HEK293 (cell line): ENCODE measurements at regions not wholly inside any gene's neighbourhood (a gene's known extent, or its start where the extent isn't known, plus 50 kb on each side); places are given as distances from the start of the nearest gene placed in this dataset.

Experiments
- CTCF ChIA-PET: fragments of 350-600 bp; formaldehyde crosslinking; extraction: SDS; loops from one replicate; lab custom pipeline; 2021; ENCODE audit warnings: antibody characterized with exemption; lab: Yijun Ruan, JAX
- POLR2A ChIA-PET: fragments of 300-600 bp; formaldehyde crosslinking; extraction: SDS; loops from one replicate; lab custom pipeline; 2020; ENCODE audit warnings: antibody characterized with exemption, inconsistent platforms; lab: Yijun Ruan, JAX
- H3K27ac ChIP-seq: fragments of 200-500 bp; sonication (Bioruptor generic); 2 replicates; pipeline ENCODE4 v1.5.1; 2014; ENCODE audit warnings: low read depth, low read length, control low read depth, inconsistent platforms; ENCODE audit errors: extremely low read depth
- H3K36me3 ChIP-seq, 2 experiments: fragments of 200-500 bp in 1 of 2; sonication (Bioruptor generic) in 1 of 2; 1 replicate in 1 of 2; 2 replicates in 1 of 2; pipeline ENCODE4 v1.5.1; 2014 to 2017; ENCODE audit warnings: inconsistent platforms in 2 of 2, low read length in 2 of 2; ENCODE audit not compliant: control insufficient read depth in 2 of 2, insufficient read depth in 1 of 2
- H3K4me1 ChIP-seq: fragments of 200-500 bp; sonication (Bioruptor generic); 2 replicates; pipeline ENCODE4 v1.5.1; 2014; ENCODE audit warnings: mild to moderate bottlenecking, low read length, inconsistent platforms; ENCODE audit not compliant: control insufficient read depth, insufficient read depth
- H3K4me3 ChIP-seq: 2 replicates; pipeline ENCODE4 v1.5.1; 2011; ENCODE audit warnings: low read depth, mild to moderate bottlenecking, control low read depth, low read length, moderate library complexity
- H3K9me3 ChIP-seq: fragments of 200-500 bp; sonication (Bioruptor generic); 2 replicates; pipeline ENCODE4 v1.5.1; 2014; ENCODE audit warnings: low read depth, low read length, inconsistent platforms; ENCODE audit not compliant: control insufficient read depth, insufficient read depth
- EGR2 ChIP-seq: fragments of 450-650 bp; formaldehyde crosslinking; IDR thresholded peaks from 2 replicates; pipeline ENCODE4 v1.5.1; 2016; ENCODE audit warnings: low read depth, missing biosample characterization, missing genetic modification characterization
- MEIS1 ChIP-seq: sonication (generic); formaldehyde crosslinking; IDR thresholded peaks from 2 replicates; pipeline ENCODE4 v1.8.1; 2022; ENCODE audit warnings: missing genetic modification reagents, mild to moderate bottlenecking, borderline replicate concordance
- SALL2 ChIP-seq: fragments of 450-650 bp; formaldehyde crosslinking; IDR thresholded peaks from 2 replicates; pipeline ENCODE4 v1.5.0; 2017; ENCODE audit warnings: missing biosample characterization, mild to moderate bottlenecking, missing genetic modification characterization, borderline replicate concordance
- SETDB1 ChIP-seq: IDR thresholded peaks from one replicate; pipeline ENCODE4 v1.6.1; 2017; ENCODE audit warnings: mild to moderate bottlenecking, low read length, moderate library complexity, mixed read lengths; ENCODE audit not compliant: insufficient read length
- ZBTB17 ChIP-seq: fragments of 450-650 bp; formaldehyde crosslinking; IDR thresholded peaks from 2 replicates; pipeline ENCODE4 v1.5.1; 2016; ENCODE audit warnings: missing biosample characterization, missing genetic modification characterization
- ZBTB21 ChIP-seq: fragments of 450-650 bp; formaldehyde crosslinking; IDR thresholded peaks from 2 replicates; pipeline ENCODE4 v1.5.1; 2017; ENCODE audit warnings: missing biosample characterization, missing genetic modification characterization
- ZEB2 ChIP-seq: fragments of 450-650 bp; formaldehyde crosslinking; IDR thresholded peaks from 2 replicates; pipeline ENCODE4 v1.5.1; 2016; ENCODE audit warnings: missing biosample characterization, missing genetic modification characterization
- ZNF10 ChIP-seq: fragments of 450-650 bp; formaldehyde crosslinking; IDR thresholded peaks from 2 replicates; pipeline ENCODE4 v1.5.1; 2017; ENCODE audit warnings: missing biosample characterization, missing genetic modification characterization
- ZNF132 ChIP-seq: fragments of 450-650 bp; formaldehyde crosslinking; IDR thresholded peaks from 2 replicates; pipeline ENCODE4 v1.5.1; 2017; ENCODE audit warnings: missing biosample characterization, missing genetic modification characterization, borderline replicate concordance
- ZNF140 ChIP-seq: fragments of 450-650 bp; formaldehyde crosslinking; IDR thresholded peaks from 2 replicates; pipeline ENCODE4 v1.5.1; 2016; ENCODE audit warnings: missing biosample characterization, missing genetic modification characterization
- ZNF155 ChIP-seq: fragments of 450-650 bp; formaldehyde crosslinking; IDR thresholded peaks from 2 replicates; pipeline ENCODE4 v1.5.1; 2016; ENCODE audit warnings: missing biosample characterization, missing genetic modification characterization
- ZNF214 ChIP-seq: fragments of 450-650 bp; formaldehyde crosslinking; IDR thresholded peaks from 2 replicates; pipeline ENCODE4 v1.5.1; 2017; ENCODE audit warnings: missing biosample characterization, mild to moderate bottlenecking, missing genetic modification characterization, borderline replicate concordance
- ZNF266 ChIP-seq: fragments of 450-650 bp; formaldehyde crosslinking; IDR thresholded peaks from 2 replicates; pipeline ENCODE4 v1.5.1; 2016; ENCODE audit warnings: missing biosample characterization, missing genetic modification characterization, low read depth
- ZNF274 ChIP-seq, 2 experiments: fragments of 200-500 bp in 1 of 2; fragments of 450-650 bp in 1 of 2; sonication (Bioruptor generic) in 1 of 2; formaldehyde crosslinking in 1 of 2; IDR thresholded peaks; 2 replicates each; pipeline versions ENCODE4 v1.5.1 to v1.6.1; 2014 to 2016; ENCODE audit warnings: borderline replicate concordance in 1 of 2, inconsistent platforms in 1 of 2, low read length in 1 of 2, missing biosample characterization in 1 of 2, missing genetic modification characterization in 1 of 2
- ZNF292 ChIP-seq: fragments of 450-650 bp; formaldehyde crosslinking; IDR thresholded peaks from 2 replicates; pipeline ENCODE4 v1.5.1; 2016; ENCODE audit warnings: low read depth, missing biosample characterization, missing genetic modification characterization, borderline replicate concordance
- ZNF302 ChIP-seq: fragments of 450-650 bp; formaldehyde crosslinking; IDR thresholded peaks from 2 replicates; pipeline ENCODE4 v1.5.1; 2016; ENCODE audit warnings: missing biosample characterization, missing genetic modification characterization, low read depth
- ZNF354C ChIP-seq: fragments of 450-650 bp; formaldehyde crosslinking; IDR thresholded peaks from 2 replicates; pipeline ENCODE4 v1.5.1; 2016; ENCODE audit warnings: missing biosample characterization, missing genetic modification characterization, low read depth, borderline replicate concordance
- ZNF391 ChIP-seq: fragments of 450-650 bp; formaldehyde crosslinking; IDR thresholded peaks from 2 replicates; pipeline ENCODE4 v1.5.1; 2016; ENCODE audit warnings: low read depth, missing biosample characterization, missing genetic modification characterization, borderline replicate concordance
- ZNF530 ChIP-seq: fragments of 450-650 bp; formaldehyde crosslinking; IDR thresholded peaks from 2 replicates; pipeline ENCODE4 v1.5.1; 2016; ENCODE audit warnings: low read depth, missing biosample characterization, missing genetic modification characterization
- ZNF600 ChIP-seq: fragments of 450-650 bp; formaldehyde crosslinking; IDR thresholded peaks from 2 replicates; pipeline ENCODE4 v1.5.1; 2016; ENCODE audit warnings: missing biosample characterization, missing genetic modification characterization
- ZNF629 ChIP-seq: fragments of 450-650 bp; formaldehyde crosslinking; IDR thresholded peaks from 2 replicates; pipeline ENCODE4 v1.5.1; 2017; ENCODE audit warnings: missing biosample characterization, missing genetic modification characterization
- ZNF747 ChIP-seq: fragments of 450-650 bp; formaldehyde crosslinking; IDR thresholded peaks from 2 replicates; pipeline ENCODE4 v1.5.1; 2016; ENCODE audit warnings: missing biosample characterization, missing genetic modification characterization
- ZNF776 ChIP-seq: fragments of 450-650 bp; formaldehyde crosslinking; IDR thresholded peaks from 2 replicates; pipeline ENCODE4 v1.5.0; 2017; ENCODE audit warnings: missing biosample characterization, missing genetic modification characterization, borderline replicate concordance
- ZNF785 ChIP-seq: fragments of 450-650 bp; formaldehyde crosslinking; IDR thresholded peaks from 2 replicates; pipeline ENCODE4 v1.5.1; 2016; ENCODE audit warnings: missing biosample characterization, missing genetic modification characterization
- ZNF837 ChIP-seq: fragments of 450-650 bp; formaldehyde crosslinking; IDR thresholded peaks from 2 replicates; pipeline ENCODE4 v1.5.1; 2016; ENCODE audit warnings: missing biosample characterization, missing genetic modification characterization
- ZSCAN23 ChIP-seq: fragments of 450-650 bp; formaldehyde crosslinking; IDR thresholded peaks from 2 replicates; pipeline ENCODE4 v1.5.1; 2016; ENCODE audit warnings: missing biosample characterization, missing genetic modification characterization
- TF ChIP-seq, protein P1 (sequence below): fragments of 450-650 bp; formaldehyde crosslinking; IDR thresholded peaks from 2 replicates; pipeline ENCODE4 v1.5.1; 2016; ENCODE audit warnings: missing biosample characterization, missing genetic modification characterization
- TF ChIP-seq, protein P2 (sequence below): fragments of 450-650 bp; formaldehyde crosslinking; IDR thresholded peaks from 2 replicates; pipeline ENCODE4 v1.5.1; 2017; ENCODE audit warnings: missing biosample characterization, missing genetic modification characterization
- TF ChIP-seq, protein P3 (sequence below): fragments of 450-650 bp; formaldehyde crosslinking; IDR thresholded peaks from 2 replicates; pipeline ENCODE4 v1.5.1; 2016; ENCODE audit warnings: missing biosample characterization, missing genetic modification characterization

GRCh38 chr3:31075471-31075870, 181.0 kb upstream of the GADL1 start:
- POLR2A ChIA-PET = no interaction called here

DNA sequence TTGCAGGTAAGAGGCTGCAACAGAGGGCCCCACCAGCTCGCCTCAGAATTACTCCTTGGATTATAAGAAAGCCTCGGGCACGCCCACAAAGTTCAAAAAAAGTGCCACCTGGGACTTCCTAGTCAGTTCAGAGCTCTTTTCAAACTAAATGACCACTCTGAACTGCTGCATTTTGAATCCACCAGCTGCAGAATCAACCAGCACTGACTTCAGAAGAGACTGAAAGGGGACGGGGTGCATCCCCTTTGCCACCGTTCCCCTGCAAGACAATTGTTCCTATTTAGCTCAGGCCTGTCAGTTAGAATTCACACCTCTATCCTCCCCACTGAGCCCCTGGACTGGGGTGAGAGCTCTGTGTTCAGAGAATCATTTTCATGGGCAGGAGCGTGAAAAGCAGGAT, 181.4 kb upstream of the GADL1 start:
- Histone ChIP-seq H3K4me1 (no peaks in the 10 kb centered on the region), H3K27ac (no peak overlapping the region), H3K36me3 (no peaks in the 10 kb centered on the region), H3K4me3 (no peak overlapping the region), H3K9me3 (no peaks in the 10 kb centered on the region)
- CTCF ChIA-PET = interaction anchor here (1.2 kb wide), 1 partner anchor 15 kb away, joined by 3 read pairs; no protein-coding TSS in a partner anchor
- TF ChIP-seq, protein P1, sequence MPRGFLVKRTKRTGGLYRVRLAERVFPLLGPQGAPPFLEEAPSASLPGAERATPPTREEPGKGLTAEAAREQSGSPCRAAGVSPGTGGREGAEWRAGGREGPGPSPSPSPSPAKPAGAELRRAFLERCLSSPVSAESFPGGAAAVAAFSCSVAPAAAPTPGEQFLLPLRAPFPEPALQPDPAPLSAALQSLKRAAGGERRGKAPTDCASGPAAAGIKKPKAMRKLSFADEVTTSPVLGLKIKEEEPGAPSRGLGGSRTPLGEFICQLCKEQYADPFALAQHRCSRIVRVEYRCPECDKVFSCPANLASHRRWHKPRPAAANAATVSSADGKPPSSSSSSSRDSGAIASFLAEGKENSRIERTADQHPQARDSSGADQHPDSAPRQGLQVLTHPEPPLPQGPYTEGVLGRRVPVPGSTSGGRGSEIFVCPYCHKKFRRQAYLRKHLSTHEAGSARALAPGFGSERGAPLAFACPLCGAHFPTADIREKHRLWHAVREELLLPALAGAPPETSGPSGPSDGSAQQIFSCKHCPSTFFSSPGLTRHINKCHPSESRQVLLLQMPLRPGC = no peak
- TF ChIP-seq, protein P2, sequence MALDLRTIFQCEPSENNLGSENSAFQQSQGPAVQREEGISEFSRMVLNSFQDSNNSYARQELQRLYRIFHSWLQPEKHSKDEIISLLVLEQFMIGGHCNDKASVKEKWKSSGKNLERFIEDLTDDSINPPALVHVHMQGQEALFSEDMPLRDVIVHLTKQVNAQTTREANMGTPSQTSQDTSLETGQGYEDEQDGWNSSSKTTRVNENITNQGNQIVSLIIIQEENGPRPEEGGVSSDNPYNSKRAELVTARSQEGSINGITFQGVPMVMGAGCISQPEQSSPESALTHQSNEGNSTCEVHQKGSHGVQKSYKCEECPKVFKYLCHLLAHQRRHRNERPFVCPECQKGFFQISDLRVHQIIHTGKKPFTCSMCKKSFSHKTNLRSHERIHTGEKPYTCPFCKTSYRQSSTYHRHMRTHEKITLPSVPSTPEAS (tag by site-specific recombination) = no peak
- no peak for TF ChIP-seq SETDB1
- TF ChIP-seq ZNF274 (IDR thresholded peaks at IDR 0.05; ENCODE audit: low read length) = no peak
- TF ChIP-seq ZNF274 (tag by site-specific recombination; IDR thresholded peaks at IDR 0.05; ENCODE audit: borderline replicate concordance) = no peak
- no peak for TF ChIP-seq ZNF600 (tag by site-specific recombination)
- POLR2A ChIA-PET = no interaction called here

More at GRCh38 chr3:31075471-31075870, 181.0 kb upstream of the GADL1 start:
- H3K9me3 ChIP-seq = no peaks in the 10 kb centered on the region
- CTCF ChIA-PET = interaction anchor here (1.2 kb wide), 1 partner anchor 16 kb away, joined by 3 read pairs; no protein-coding TSS in a partner anchor
- no peak for TF ChIP-seq ZNF10 (tag by site-specific recombination)
- TF ChIP-seq ZNF629 (tag by site-specific recombination) = no peak
- TF ChIP-seq ZNF785 (tag by site-specific recombination) = no peak
- TF ChIP-seq ZEB2 (tag by site-specific recombination) = no peak
- TF ChIP-seq ZBTB17 (tag by site-specific recombination) = no peak
- TF ChIP-seq ZBTB21 (tag by site-specific recombination) = no peak
- no peak for TF ChIP-seq ZSCAN23
- TF ChIP-seq ZNF155 (tag by site-specific recombination) = no peak
- TF ChIP-seq, protein P3, sequence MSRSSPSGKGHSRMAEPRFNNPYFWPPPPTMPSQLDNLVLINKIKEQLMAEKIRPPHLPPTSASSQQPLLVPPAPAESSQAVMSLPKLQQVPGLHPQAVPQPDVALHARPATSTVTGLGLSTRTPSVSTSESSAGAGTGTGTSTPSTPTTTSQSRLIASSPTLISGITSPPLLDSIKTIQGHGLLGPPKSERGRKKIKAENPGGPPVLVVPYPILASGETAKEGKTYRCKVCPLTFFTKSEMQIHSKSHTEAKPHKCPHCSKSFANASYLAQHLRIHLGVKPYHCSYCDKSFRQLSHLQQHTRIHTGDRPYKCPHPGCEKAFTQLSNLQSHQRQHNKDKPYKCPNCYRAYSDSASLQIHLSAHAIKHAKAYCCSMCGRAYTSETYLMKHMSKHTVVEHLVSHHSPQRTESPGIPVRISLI = no peak
- TF ChIP-seq, all 188 proteins: peak for 0
- Histone ChIP-seq H3K36me3 (no peaks in the 10 kb centered on the region), H3K4me1 (no peaks in the 10 kb centered on the region), H3K27ac (no peak overlapping the region), H3K4me3 (no peak overlapping the region)

DNA sequence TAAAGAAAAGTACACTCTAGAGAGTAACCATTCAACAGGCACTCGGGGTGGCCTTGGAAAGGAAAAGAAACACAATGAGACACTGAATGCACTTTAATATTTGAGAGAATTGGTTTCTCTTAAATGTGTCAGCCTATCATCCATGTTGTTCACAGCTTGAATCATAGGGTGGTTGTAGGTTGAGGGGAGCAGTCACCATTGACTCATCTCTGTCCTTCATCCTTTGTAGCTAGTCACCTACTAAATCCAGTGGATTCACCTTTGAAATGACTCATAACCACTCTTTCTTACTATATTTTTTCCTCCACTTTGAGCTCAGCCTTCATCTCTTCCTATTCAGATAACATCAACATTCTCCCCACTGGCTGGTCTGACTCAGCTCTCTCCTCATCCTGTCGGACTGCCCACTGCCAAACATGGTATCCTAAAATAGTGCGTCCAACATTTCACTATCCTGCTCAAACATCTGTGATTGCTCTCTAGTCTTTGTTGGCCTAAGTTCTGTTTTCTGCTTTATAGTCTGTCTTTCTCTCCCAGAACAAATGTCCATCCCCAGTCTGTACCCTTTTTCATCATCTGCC, 182.7 kb upstream of the GADL1 start:
- Histone ChIP-seq H3K9me3 (no peaks in the 10 kb centered on the region), H3K4me1 (no peaks in the 10 kb centered on the region), H3K27ac (no peak overlapping the region), H3K36me3 (no peaks in the 10 kb centered on the region), H3K4me3 (no peak overlapping the region)
- ChIA-PET CTCF (no interaction called here), POLR2A (no interaction called here)
- no peak for TF ChIP-seq SALL2 (tag by site-specific recombination)
- no peak for TF ChIP-seq EGR2
- TF ChIP-seq MEIS1 (CRISPR knock-in tag) = no peak
- no peak for TF ChIP-seq ZNF140 (tag by site-specific recombination)
- TF ChIP-seq ZNF292 (tag by site-specific recombination) = no peak
- no peak for TF ChIP-seq ZNF629 (tag by site-specific recombination)
- no peak for TF ChIP-seq ZNF266 (tag by site-specific recombination)
- TF ChIP-seq ZNF214 = no peak
- TF ChIP-seq ZNF837 (tag by site-specific recombination) = no peak
- TF ChIP-seq ZNF747 (tag by site-specific recombination) = no peak
- TF ChIP-seq ZNF776 (tag by site-specific recombination) = no peak
- TF ChIP-seq ZNF391 (tag by site-specific recombination) = no peak
- TF ChIP-seq ZNF302 (tag by site-specific recombination) = no peak
- no peak for TF ChIP-seq ZNF132 (tag by site-specific recombination)
- TF ChIP-seq ZNF530 (tag by site-specific recombination) = no peak
- TF ChIP-seq ZNF785 (tag by site-specific recombination) = no peak
- TF ChIP-seq ZNF354C (tag by site-specific recombination) = no peak
